ENCODE measurements at regions not wholly inside any gene's neighbourhood (a gene's known extent, or its start where the extent isn't known, plus 50 kb on each side); places are given as distances from the start of the nearest gene placed in this dataset.
A peak's percentile ranks its signal among the peaks of the same experiment; 100 is the strongest.

GRCh38 chr6:109304284-109305015 lies 77.8 kb downstream of the CD164 start (continued):
- TF ChIP-seq IRF9 (tag; IDR thresholded peaks at IDR 0.05) (peak; percentile 35; the same call in 1 of the 2 replicates), NFRKB (IDR thresholded peaks at IDR 0.05; ENCODE audit: low read depth) (peak; percentile 77; the same call in 1 of the 2 replicates), PURB (CRISPR knock-in tag; IDR thresholded peaks at IDR 0.05; ENCODE audit: low read depth) (no peak), ZC3H4 (CRISPR knock-in tag; IDR thresholded peaks at IDR 0.05; ENCODE audit: borderline replicate concordance) (no peak), PYGO2 (tag; IDR thresholded peaks at IDR 0.05) (peak; percentile 94), ZNF175 (CRISPR knock-in tag; IDR thresholded peaks at IDR 0.05; ENCODE audit: low read depth) (no peak; the same call in 1 of the 2 replicates), RCOR1 (IDR thresholded peaks at IDR 0.05; ENCODE audit: borderline replicate concordance in 1 of 2, low read depth in 2 of 2, low read length in 2 of 2) (peak; percentile 96 to 98), RBM17 (IDR thresholded peaks at IDR 0.05; ENCODE audit: borderline replicate concordance, low read depth, low read length) (no peak), HDAC2 (IDR thresholded peaks at IDR 0.05) (peak; percentile 99), ELK3 (CRISPR knock-in tag; IDR thresholded peaks at IDR 0.05) (no peak; the same call in 1 of the 2 replicates), U2AF1 (optimal IDR thresholded peaks at IDR 0.05; ENCODE audit: low read depth, low read length) (no peak), RAD51 (IDR thresholded peaks at IDR 0.05; ENCODE audit: borderline replicate concordance, low read depth) (peak; percentile 64), RBM25 (IDR thresholded peaks at IDR 0.05; ENCODE audit: low read depth, low read length, severe bottlenecking) (no peak), SRSF7 (optimal IDR thresholded peaks at IDR 0.05; ENCODE audit: low read depth, low read length) (no peak), ZNF212 (CRISPR knock-in tag; IDR thresholded peaks at IDR 0.05) (0 out of 2 replicates have a peak, but pooled peaks have one; percentile 12), PTTG1 (tag; IDR thresholded peaks at IDR 0.05; ENCODE audit: low read depth) (no peak), TAL1 (IDR thresholded peaks at IDR 0.05) (peak; percentile 99), ZNF165 (CRISPR knock-in tag; IDR thresholded peaks at IDR 0.05; ENCODE audit: borderline replicate concordance) (no peak), NCOA1 (IDR thresholded peaks at IDR 0.05; ENCODE audit: low read depth) (peak; percentile 98), TAF7 (tag; IDR thresholded peaks at IDR 0.05) (no peak; the same call in 1 of the 2 replicates), ZNF3 (CRISPR knock-in tag; IDR thresholded peaks at IDR 0.05) (no peak), ZNF232 (CRISPR knock-in tag; IDR thresholded peaks at IDR 0.05) (no peak), ZNF274 (IDR thresholded peaks at IDR 0.05; ENCODE audit: borderline replicate concordance, low read depth, low read length) (peak; percentile 80; the same call in 1 of the 2 replicates), TRIM24 (IDR thresholded peaks at IDR 0.05) (peak; percentile 96 to 97), FOXA1 (IDR thresholded peaks at IDR 0.05; ENCODE audit: borderline replicate concordance) (no peak), SOX6 (IDR thresholded peaks at IDR 0.05) (peak; percentile 98), TAF9B (IDR thresholded peaks at IDR 0.05; ENCODE audit: partially characterized antibody) (peak; percentile 60), ZNF584 (CRISPR knock-in tag; IDR thresholded peaks at IDR 0.05; ENCODE audit: low read depth) (peak; percentile 91)
- TF ChIP-seq, protein P1, sequence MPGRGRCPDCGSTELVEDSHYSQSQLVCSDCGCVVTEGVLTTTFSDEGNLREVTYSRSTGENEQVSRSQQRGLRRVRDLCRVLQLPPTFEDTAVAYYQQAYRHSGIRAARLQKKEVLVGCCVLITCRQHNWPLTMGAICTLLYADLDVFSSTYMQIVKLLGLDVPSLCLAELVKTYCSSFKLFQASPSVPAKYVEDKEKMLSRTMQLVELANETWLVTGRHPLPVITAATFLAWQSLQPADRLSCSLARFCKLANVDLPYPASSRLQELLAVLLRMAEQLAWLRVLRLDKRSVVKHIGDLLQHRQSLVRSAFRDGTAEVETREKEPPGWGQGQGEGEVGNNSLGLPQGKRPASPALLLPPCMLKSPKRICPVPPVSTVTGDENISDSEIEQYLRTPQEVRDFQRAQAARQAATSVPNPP (IDR thresholded peaks at IDR 0.05; ENCODE audit: borderline replicate concordance, insufficient read depth, insufficient read length): no peak

Data from K562 (cell line).